ENCODE measurements at regions not wholly inside any gene's neighbourhood (a gene's known extent, or its start where the extent isn't known, plus 50 kb on each side); places are given as distances from the start of the nearest gene placed in this dataset.
"Not testable (repeated sequence)": the region's sequence is repeated elsewhere in the genome, so short reads cannot be mapped to it uniquely, and the experiment has no call there.

- DNase-seq (ENCODE audit: low spot score): no peak
Observed at GRCh38 chr9:88872192-88872946, 118.9 kb upstream of the S1PR3 start.

GRCh38 chr9:88873635-88874034 is 117.6 kb upstream of the S1PR3 start:
- no peak for DNase-seq (ENCODE audit: low spot score)

- no peak for DNase-seq (ENCODE audit: low spot score)
Observed at GRCh38 chr9:88874391-88874790, 116.9 kb upstream of the S1PR3 start.

- DNase-seq (ENCODE audit: low spot score): no peak
Observed at GRCh38 chr9:88875400-88876120, 115.7 kb upstream of the S1PR3 start.

- no peak for DNase-seq (ENCODE audit: low spot score)
Observed at GRCh38 chr9:88880199-88880598, 111.1 kb upstream of the S1PR3 start.

GRCh38 chr9:88884291-88884690 is 107.0 kb upstream of the S1PR3 start:
- DNase-seq (ENCODE audit: low spot score): not testable (repeated sequence)

- not testable (repeated sequence) for DNase-seq (ENCODE audit: low spot score)
Observed at GRCh38 chr9:88886762-88887161, 104.5 kb upstream of the S1PR3 start.

- DNase-seq (ENCODE audit: low spot score): no peak
Observed at GRCh38 chr9:88889386-88889785, 101.9 kb upstream of the S1PR3 start.

GRCh38 chr9:88890546-88890945 is 100.7 kb upstream of the S1PR3 start:
- no peak for DNase-seq (ENCODE audit: low spot score)

GRCh38 chr9:88891040-88891439 is 100.2 kb upstream of the S1PR3 start:
- DNase-seq (ENCODE audit: low spot score): no peak

GRCh38 chr9:88892724-88893123 is 98.5 kb upstream of the S1PR3 start:
- DNase-seq (ENCODE audit: low spot score): no peak

GRCh38 chr9:88897081-88897480 is 94.2 kb upstream of the S1PR3 start:
- no peak for DNase-seq (ENCODE audit: low spot score)

GRCh38 chr9:88898039-88898720 is 93.1 kb upstream of the S1PR3 start:
- no peak for DNase-seq (ENCODE audit: low spot score)

GRCh38 chr9:88905506-88905905 is 85.8 kb upstream of the S1PR3 start:
- no peak for DNase-seq (ENCODE audit: low spot score)

GRCh38 chr9:88915916-88916315 is 75.4 kb upstream of the S1PR3 start:
- DNase-seq (ENCODE audit: low spot score): no peak

- DNase-seq (ENCODE audit: low spot score): no peak
Observed at GRCh38 chr9:88916894-88917293, 74.4 kb upstream of the S1PR3 start.

- DNase-seq (ENCODE audit: low spot score): no peak
Observed at GRCh38 chr9:88917375-88917774, 73.9 kb upstream of the S1PR3 start.

GRCh38 chr9:88918537-88918936 is 72.7 kb upstream of the S1PR3 start:
- DNase-seq (ENCODE audit: low spot score): not testable (repeated sequence)

- DNase-seq (ENCODE audit: low spot score): no peak
Observed at GRCh38 chr9:88920645-88921044, 70.6 kb upstream of the S1PR3 start.

- DNase-seq (ENCODE audit: low spot score): no peak
Observed at GRCh38 chr9:88922091-88922490, 69.2 kb upstream of the S1PR3 start.

GRCh38 chr9:88923092-88923491 is 68.2 kb upstream of the S1PR3 start:
- DNase-seq (ENCODE audit: low spot score): no peak

- no peak for DNase-seq (ENCODE audit: low spot score)
Observed at GRCh38 chr9:88923653-88924288, 67.5 kb upstream of the S1PR3 start.

All from mucosa of gallbladder (tissue), 1 donor.